Activated T-helper 1 cell treated with anti-CD3 and anti-CD28 coated beads, Interleukin-12 subunit alpha, Interleukin-12 subunit beta, Interleukin-2, Interleukin-4 antibody, amounts not matched to agents 30 ng/mL and 10 ng/mL and 1 ng/mL, durations not matched to agents 14 hours and 24 hours and 36 hours (primary cell): ENCODE measurements at regions not wholly inside any gene's neighbourhood (a gene's known extent, or its start where the extent isn't known, plus 50 kb on each side); places are given as distances from the start of the nearest gene placed in this dataset.
"Not testable (repeated sequence)": the region's sequence is repeated elsewhere in the genome, so short reads cannot be mapped to it uniquely, and the experiment has no call there.

Experiments used
- DNase-seq: peaks from one replicate; pipeline ENCODE4 v3.0.0; 2021; ENCODE audit warnings: low spot score
- H3K27ac Mint-ChIP-seq: one replicate; pipeline ENCODE4 v1.8.0; 2021; ENCODE audit warnings: mild to moderate bottlenecking, mixed read lengths
- H3K27me3 Mint-ChIP-seq: one replicate; pipeline ENCODE4 v1.8.0; 2022; ENCODE audit warnings: mild to moderate bottlenecking, moderate library complexity, mixed read lengths; ENCODE audit not compliant: insufficient read depth
- H3K36me3 Mint-ChIP-seq: one replicate; pipeline ENCODE4 v1.8.0; 2021; ENCODE audit warnings: low read depth, mixed read lengths
- H3K4me1 Mint-ChIP-seq: one replicate; pipeline ENCODE4 v1.8.0; 2021; ENCODE audit warnings: low read depth, mixed read lengths
- H3K4me3 Mint-ChIP-seq: one replicate; pipeline ENCODE4 v1.8.0; 2021; ENCODE audit warnings: mild to moderate bottlenecking, moderate library complexity, mixed read lengths
- H3K9me3 Mint-ChIP-seq: one replicate; pipeline ENCODE4 v1.8.0; 2021; ENCODE audit warnings: mixed read lengths
- intact Hi-C: fragments of 100-400 bp; cut with micrococcal nuclease; formaldehyde crosslinking; loops from one replicate; pipeline ENCODE4 v1.15.1; 2024

- Mint-ChIP-seq H3K9me3 (peaks cover 8% of the 10 kb centered on the region), H3K36me3 (peaks cover 14% of the 10 kb centered on the region), H3K4me1 (peaks cover 59% of the 10 kb centered on the region), H3K4me3 (no peak overlapping the region), H3K27ac (no peak overlapping the region), H3K27me3 (peaks cover 2% of the 10 kb centered on the region)
- intact Hi-C loops, result loop anchor here (10.0 kb wide), 1 partner anchor 728 kb away; no protein-coding TSS in a partner anchor
- DNase-seq, result no peak
Measured at GRCh38 chr1:58966103-58966916, 182.5 kb upstream of the JUN start.

DNA sequence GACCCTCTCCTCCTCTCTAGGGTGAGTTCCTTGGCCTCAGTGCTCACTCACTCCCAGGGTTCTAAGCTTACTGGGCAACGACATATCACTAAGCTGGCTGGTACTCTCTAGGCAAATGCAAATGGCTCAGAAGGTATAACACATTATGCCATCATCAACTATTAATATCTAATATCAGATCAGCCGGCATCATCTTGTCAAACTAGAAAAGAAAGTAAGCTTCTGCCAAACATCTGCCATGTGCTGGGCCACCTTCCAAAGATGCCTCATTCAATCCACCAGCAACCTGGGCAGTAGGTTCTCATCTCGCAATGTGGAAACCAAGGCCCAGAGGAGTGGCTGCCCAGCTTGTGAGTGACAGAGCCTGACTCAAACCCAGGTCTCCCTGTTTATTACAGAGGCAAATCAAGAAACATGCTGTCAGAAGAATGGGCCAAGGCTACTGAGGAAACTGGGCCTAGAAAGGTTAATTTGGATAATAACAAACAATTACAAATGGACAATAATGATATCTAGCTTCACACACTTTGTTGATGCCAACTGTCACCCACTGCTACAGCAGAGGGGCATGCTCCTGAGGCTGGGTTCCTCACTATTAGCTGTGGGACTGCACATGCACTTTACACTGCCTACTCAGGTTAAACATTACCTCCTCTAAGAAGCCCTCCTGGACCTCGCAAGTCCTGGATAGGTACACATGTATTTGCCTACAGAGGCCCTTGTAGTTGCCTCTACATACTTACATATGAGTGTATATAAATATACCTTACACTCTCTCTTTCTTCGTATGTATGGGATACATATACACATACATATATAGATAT is 183.3 kb upstream of the JUN start:
- DNase-seq, result no peak
- H3K9me3 Mint-ChIP-seq, result peaks cover 8% of the 10 kb centered on the region
- H3K27me3 Mint-ChIP-seq, result no peaks in the 10 kb centered on the region
- peaks cover 14% of the 10 kb centered on the region for H3K36me3 Mint-ChIP-seq
- H3K27ac Mint-ChIP-seq, result no peak overlapping the region
- intact Hi-C loops, result loop anchor here (10.0 kb wide), 1 partner anchor 728 kb away; no protein-coding TSS in a partner anchor
- no peak overlapping the region for H3K4me3 Mint-ChIP-seq
- peaks cover 64% of the 10 kb centered on the region for H3K4me1 Mint-ChIP-seq

GRCh38 chr1:58968360-58968952 is 184.6 kb upstream of the JUN start:
- peak overlapping the region; percentile 77 for H3K4me3 Mint-ChIP-seq

GRCh38 chr1:58969176-58969575 is 185.3 kb upstream of the JUN start:
- DNase-seq, H3K27ac Mint-ChIP-seq, H3K27me3 Mint-ChIP-seq, H3K9me3 Mint-ChIP-seq, H3K4me3 Mint-ChIP-seq: not testable (repeated sequence)
- H3K4me1 Mint-ChIP-seq, result peaks cover 76% of the 10 kb centered on the region
- intact Hi-C loops, result loop anchor here (2.0 to 10.0 kb wide), 3 partner anchors 46 to 726 kb away; no protein-coding TSS in a partner anchor
- peaks cover 14% of the 10 kb centered on the region for H3K36me3 Mint-ChIP-seq

More at GRCh38 chr1:58968360-58968952, 184.6 kb upstream of the JUN start:
- H3K4me1 Mint-ChIP-seq, result peaks cover 76% of the 10 kb centered on the region
- intact Hi-C loops, result loop anchor here (1.0 to 10.0 kb wide), 5 partner anchors 37 to 726 kb away; no protein-coding TSS in a partner anchor
- H3K27ac Mint-ChIP-seq, result peak overlapping the region; percentile 98
- peaks cover 8% of the 10 kb centered on the region for H3K9me3 Mint-ChIP-seq
- H3K27me3 Mint-ChIP-seq, result no peaks in the 10 kb centered on the region
- DNase-seq, result peak; percentile 42
- H3K36me3 Mint-ChIP-seq, result peaks cover 14% of the 10 kb centered on the region

- Mint-ChIP-seq H3K4me1 (peaks cover 55% of the 10 kb centered on the region), H3K9me3 (peaks cover 8% of the 10 kb centered on the region), H3K27ac (no peak overlapping the region), H3K4me3 (no peak overlapping the region), H3K27me3 (no peaks in the 10 kb centered on the region), H3K36me3 (peaks cover 8% of the 10 kb centered on the region)
- intact Hi-C loops, result no loop called here
- DNase-seq, result no peak
Measured at GRCh38 chr1:58971629-58972140, 187.8 kb upstream of the JUN start.

- H3K27me3 Mint-ChIP-seq, result no peaks in the 10 kb centered on the region
- intact Hi-C loops, result no loop called here
- H3K4me1 Mint-ChIP-seq, result peaks cover 53% of the 10 kb centered on the region
- DNase-seq, result no peak
- H3K27ac Mint-ChIP-seq, result no peak overlapping the region
- H3K9me3 Mint-ChIP-seq, result peaks cover 4% of the 10 kb centered on the region
- H3K4me3 Mint-ChIP-seq, result no peak overlapping the region
- H3K36me3 Mint-ChIP-seq, result peaks cover 5% of the 10 kb centered on the region
Measured at GRCh38 chr1:58975888-58976287, 192.0 kb upstream of the JUN start.

GRCh38 chr1:58976294-58976693 is 192.4 kb upstream of the JUN start:
- Mint-ChIP-seq H3K4me3 (no peak overlapping the region), H3K27me3 (no peaks in the 10 kb centered on the region), H3K9me3 (peaks cover under 1% of the 10 kb centered on the region), H3K27ac (no peak overlapping the region), H3K4me1 (peaks cover 49% of the 10 kb centered on the region), H3K36me3 (peaks cover 4% of the 10 kb centered on the region)
- no peak for DNase-seq
- intact Hi-C loops, result no loop called here

DNA sequence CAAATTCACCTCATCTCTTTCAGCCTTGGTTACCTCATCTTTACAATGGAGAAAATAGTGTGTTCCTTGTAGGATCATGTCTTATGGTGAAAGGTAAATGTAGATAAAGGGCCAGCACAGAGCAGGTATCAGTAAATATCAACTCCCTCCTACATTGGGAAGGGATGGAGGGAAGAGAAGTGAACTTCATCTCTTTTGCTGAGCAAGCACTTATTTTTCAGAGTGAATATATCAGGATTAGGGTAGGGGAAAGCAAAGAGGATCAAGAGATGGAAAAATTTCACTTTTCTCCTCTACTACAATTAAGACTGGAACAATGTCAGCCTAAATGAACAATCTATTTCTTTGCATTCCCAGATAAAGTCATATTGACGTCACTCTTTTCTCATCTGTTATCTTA is 193.8 kb upstream of the JUN start:
- H3K27me3 Mint-ChIP-seq, result no peaks in the 10 kb centered on the region
- no peaks in the 10 kb centered on the region for H3K9me3 Mint-ChIP-seq
- intact Hi-C loops, result no loop called here
- no peak overlapping the region for H3K27ac Mint-ChIP-seq
- H3K4me3 Mint-ChIP-seq, result no peak overlapping the region
- no peak for DNase-seq
- peaks cover 4% of the 10 kb centered on the region for H3K36me3 Mint-ChIP-seq
- H3K4me1 Mint-ChIP-seq, result peaks cover 52% of the 10 kb centered on the region

- H3K27ac Mint-ChIP-seq, result no peak overlapping the region
- intact Hi-C loops, result no loop called here
- peaks cover 48% of the 10 kb centered on the region for H3K4me1 Mint-ChIP-seq
- no peak overlapping the region for H3K4me3 Mint-ChIP-seq
- peaks cover 4% of the 10 kb centered on the region for H3K36me3 Mint-ChIP-seq
- H3K9me3 Mint-ChIP-seq, result no peaks in the 10 kb centered on the region
- H3K27me3 Mint-ChIP-seq, result no peaks in the 10 kb centered on the region
- DNase-seq, result no peak
Measured at GRCh38 chr1:58978096-58978495, 194.2 kb upstream of the JUN start.

DNA sequence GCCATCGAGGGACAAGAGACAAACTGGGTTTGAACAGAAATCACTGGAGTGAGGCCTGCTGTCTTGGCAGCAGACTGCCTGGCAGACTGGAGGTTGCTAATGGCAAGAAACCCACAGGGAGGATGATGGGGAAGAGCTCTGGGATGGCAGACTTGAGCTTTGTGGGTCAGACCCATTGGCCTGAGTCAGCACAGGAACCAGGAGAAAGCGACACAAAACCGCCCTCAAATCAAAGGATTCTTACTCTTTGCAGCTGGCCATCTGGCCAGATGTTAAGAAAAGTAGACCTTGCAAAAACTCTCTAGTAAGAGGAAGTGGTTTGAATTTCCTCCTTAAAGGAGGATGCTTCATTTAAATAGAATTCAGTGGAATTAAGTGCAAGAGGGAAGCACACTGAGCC is 195.2 kb upstream of the JUN start:
- no peak overlapping the region for H3K4me3 Mint-ChIP-seq
- H3K27ac Mint-ChIP-seq, result peak overlapping the region; percentile 40
- intact Hi-C loops, result no loop called here

GRCh38 chr1:58979677-58980076 is 195.8 kb upstream of the JUN start:
- Mint-ChIP-seq H3K36me3 (peaks cover 4% of the 10 kb centered on the region), H3K27me3 (no peaks in the 10 kb centered on the region), H3K27ac (peak overlapping the region; percentile 14), H3K9me3 (no peaks in the 10 kb centered on the region), H3K4me1 (peaks cover 56% of the 10 kb centered on the region), H3K4me3 (no peak overlapping the region)
- DNase-seq, result no peak
- intact Hi-C loops, result no loop called here

More for the DNA sequence above, 195.2 kb upstream of the JUN start:
- Mint-ChIP-seq H3K27me3 (no peaks in the 10 kb centered on the region), H3K36me3 (peaks cover 4% of the 10 kb centered on the region), H3K4me1 (peaks cover 56% of the 10 kb centered on the region), H3K9me3 (no peaks in the 10 kb centered on the region)
- no peak for DNase-seq

- Mint-ChIP-seq H3K4me3 (no peak overlapping the region), H3K27ac (no peak overlapping the region), H3K27me3 (no peaks in the 10 kb centered on the region), H3K9me3 (no peaks in the 10 kb centered on the region), H3K4me1 (peaks cover 52% of the 10 kb centered on the region), H3K36me3 (peaks cover 4% of the 10 kb centered on the region)
- intact Hi-C loops, result no loop called here
- DNase-seq, result no peak
Measured at GRCh38 chr1:58981392-58981791, 197.5 kb upstream of the JUN start.
